Activated naive CD4-positive, alpha-beta T cell treated with Interleukin-2 at 50 U/mL for 16 hours (primary cell): ENCODE measurements at regions not wholly inside any gene's neighbourhood (a gene's known extent, or its start where the extent isn't known, plus 50 kb on each side); places are given as distances from the start of the nearest gene placed in this dataset.

Experiments
- DNase-seq: peaks from one replicate; pipeline ENCODE4 v3.0.0-alpha.2; 2020

DNA sequence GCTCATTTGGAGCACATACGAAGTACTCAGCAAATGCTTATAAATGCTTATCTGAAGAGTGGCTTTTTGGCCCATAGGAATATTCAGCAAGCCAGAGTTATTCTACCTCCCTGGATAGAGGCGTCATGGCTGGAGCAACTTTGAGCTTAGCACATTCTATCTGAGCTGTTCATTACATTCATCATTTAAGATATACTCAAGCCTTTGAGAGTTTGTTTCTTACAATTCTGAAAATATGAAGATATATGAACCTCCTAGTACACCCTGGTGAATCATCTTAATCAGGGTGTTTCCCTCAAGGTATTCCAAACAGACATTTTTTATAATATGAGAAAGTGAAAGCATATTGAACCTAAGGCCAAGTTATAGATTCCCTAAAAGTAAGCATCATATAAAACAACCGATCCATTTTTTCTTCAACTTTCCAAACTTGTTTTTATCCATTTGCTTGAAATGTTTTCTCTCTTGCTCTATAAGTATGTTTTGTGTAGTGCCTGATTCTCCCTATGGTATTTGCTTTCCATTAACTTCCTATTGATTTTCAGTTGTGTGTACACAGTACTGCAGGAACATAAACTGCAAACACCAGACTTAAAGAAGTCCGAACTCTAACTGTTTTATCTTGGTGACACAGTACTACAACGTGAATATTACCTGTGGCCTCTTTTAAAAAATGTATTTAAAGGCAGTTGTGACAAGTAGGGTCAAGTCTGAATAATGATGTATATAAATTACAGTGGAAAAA lies 139.7 kb upstream of the PTPRK start:
- DNase-seq = no peak

DNA sequence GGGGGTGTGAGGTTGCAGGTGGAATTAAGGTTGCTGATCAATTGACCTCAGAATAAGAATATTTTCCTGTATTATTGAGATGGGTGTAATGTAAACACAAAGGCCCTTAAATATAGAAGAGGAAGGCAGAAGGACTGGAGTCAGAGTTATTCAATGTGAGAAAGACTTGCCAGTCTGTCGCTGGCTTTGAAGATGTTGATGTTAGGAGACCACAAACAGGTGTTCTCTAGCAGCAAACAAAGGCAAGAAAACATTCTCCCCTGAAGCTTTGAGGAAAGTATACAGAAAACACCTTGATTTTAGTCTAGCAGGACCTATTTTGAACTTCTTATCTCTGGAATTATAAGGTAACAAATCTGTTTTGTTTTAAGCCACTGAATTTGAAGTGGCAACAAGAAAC lies 138.9 kb upstream of the PTPRK start:
- no peak for DNase-seq

DNA sequence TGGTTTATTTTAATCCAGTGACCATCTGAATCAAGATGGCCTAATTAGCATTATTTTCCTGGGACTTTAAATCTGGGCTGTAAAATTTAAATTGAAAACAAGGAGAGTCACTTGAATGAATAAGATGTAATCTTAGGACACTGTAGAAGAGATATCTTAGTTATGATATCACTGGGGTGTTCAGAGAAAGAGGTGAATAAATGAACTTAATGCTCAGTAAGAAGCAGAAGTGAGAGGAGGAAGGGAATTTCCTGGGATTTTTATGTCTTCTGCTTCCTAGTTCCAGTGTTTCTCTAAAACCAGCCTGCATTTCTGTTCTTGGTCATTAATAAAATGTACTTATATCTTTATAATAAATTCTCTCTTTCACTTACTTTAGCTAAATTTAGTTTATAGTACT lies 136.8 kb upstream of the PTPRK start:
- DNase-seq = no peak

DNA sequence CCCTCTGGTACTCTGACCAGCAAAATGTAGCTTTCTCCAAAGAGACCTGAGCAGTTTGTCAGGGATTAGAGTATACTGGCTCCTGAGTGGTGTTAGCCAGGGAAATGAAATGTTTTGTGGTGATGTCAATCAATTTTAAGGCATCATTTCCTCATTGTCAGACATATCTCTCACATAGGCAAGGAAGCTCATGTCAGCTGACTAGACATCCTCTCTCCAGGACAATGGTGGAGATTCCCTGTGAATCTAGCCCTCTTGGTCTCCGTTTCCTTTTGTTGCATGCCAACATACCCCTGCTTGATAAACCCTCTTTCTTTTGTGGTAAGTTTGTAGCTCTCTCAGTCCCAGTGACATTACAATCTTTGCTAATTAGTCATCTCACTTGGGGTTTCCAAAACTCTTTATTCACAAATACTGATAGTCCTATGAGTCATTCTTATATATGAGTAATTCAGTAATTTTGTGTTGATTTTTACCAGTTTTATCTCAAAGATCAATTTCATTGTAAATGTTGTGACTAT lies 135.6 kb upstream of the PTPRK start:
- peak; percentile 2 for DNase-seq

DNA sequence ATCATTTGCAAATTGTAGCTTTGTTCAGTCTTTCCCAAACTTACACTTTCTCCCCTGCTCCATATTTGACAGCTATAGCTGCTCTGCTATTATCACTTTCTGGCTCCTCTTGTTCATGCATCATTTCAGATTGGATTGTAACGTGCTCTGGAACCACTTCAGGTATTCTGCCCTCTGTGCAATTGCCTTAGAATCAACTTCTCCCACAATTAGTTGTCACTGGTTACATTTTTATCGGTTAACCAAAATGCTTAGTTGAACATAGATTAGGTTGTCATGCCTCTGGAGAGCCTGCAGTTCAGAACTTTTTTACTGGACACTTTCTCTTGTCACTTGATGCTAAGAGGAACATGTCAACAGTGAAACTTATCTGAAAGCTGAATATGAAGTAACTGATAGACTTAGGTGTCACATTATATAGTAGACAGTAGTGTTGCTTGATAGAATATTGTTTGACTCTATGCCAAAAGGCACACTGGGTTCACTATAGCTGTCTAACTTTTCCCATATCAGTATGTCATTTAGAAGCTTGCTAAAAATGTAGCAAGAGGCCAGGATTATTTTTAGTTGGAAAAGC lies 127.7 kb upstream of the PTPRK start:
- no peak for DNase-seq

DNA sequence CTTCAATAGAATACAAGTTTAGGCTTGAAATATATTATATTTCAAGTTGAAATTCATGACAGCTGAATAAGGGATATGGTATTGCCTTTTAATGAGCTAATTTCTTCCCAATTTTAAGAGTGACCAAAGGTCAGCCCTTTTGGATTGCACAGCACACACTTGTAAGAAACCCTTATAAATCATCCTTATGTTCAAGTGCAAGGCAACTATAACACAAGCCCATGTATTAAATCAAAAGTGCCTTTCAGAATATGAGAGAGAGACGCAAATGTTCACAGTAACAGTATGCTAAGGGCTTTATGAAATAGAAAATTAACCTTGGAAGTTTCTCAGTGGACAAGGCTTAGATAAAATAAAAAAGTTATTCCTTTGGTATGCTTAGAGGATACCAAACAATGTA lies 121.7 kb upstream of the PTPRK start:
- DNase-seq = no peak

DNA sequence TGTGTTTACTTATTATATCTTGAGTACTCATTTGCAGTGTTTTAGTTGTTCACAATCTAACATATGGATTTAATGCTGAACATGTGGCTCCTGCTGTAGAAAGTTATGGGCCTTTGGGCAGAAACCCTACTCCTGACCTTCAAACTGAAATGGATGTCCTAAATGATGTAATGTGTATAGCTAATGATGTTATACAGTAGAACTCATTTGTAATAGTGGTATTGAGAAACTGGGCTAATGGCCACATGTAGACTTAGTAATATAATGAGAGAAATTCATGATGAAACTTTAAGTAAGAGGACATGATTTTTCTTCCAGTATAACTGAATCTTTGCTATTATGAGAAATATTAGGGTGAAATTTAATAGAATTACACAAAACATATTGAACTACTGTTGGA lies 121.3 kb upstream of the PTPRK start:
- no peak for DNase-seq

DNA sequence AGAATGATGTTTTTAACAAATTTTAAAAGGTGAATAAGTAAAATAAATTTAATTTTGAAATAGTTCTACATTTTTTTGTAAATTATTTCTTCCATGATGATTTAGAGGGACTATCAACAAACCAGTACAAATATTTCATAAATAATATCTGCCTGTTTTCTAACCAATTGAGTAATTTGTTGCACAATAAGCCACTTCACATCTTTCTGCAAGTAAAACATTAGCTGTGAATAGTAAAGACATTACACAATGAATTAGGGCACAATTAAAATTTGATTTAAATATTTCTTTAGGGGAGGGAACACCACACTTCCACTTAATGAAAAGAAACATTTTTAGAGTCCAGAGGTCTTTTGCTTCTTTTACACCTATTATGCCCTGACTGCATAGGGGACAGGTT lies 118.4 kb upstream of the PTPRK start:
- DNase-seq = no peak

DNA sequence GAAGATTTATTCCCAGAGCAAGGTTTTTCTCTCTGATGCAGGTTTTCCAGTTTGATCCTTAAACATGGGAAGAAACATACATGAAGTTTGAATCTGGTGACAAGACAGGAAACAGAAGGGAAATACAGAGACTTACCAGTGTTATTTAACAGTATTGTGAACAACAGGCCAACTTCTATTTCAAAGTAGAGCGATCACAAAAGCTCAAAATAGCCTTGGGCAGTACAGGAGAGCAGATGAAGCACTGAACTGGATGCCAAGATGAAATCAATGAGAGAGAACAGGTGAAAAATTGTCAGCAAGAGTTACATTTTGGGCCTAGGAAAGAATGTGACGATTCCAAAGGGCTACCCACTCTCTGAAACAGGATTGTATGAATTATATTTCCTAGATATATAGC lies 114.8 kb upstream of the PTPRK start:
- no peak for DNase-seq

DNA sequence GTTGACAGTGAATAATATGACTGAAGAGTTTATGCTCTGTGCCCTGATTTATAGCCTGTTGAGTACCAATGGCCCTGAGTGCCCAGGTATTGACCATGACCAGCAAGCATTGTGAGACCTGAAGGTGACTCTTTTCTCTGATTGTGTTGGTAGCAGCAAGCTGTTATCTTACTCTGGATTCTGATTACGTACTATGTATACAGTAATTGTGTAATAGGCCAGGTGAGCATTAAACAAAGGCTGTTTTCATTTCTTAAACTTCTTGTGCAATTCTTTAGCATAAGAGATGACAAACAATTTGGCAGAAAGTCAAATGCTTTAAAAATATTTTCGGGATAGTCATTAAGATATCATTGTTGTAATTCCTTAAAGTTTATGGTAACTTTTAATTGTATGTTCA lies 111.7 kb upstream of the PTPRK start:
- no peak for DNase-seq

DNA sequence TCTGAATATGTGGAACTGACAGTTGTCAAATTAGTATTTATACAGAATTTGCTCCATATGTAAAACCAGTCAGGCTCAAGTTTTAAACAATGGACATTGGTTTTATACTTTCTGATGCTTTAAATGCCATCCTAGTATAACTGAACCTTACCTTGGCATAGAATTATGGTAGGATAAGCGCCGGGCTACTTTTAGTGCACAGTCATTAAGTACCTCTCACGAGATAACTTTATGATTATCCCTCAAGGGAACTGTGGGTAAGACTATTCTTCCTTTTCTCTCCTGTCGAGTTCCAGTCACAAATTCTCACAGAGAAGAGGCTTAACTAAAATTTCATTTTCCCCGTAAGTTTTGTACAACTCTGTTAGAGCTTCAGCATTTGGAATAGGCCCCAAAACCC lies 110.6 kb upstream of the PTPRK start:
- no peak for DNase-seq

DNA sequence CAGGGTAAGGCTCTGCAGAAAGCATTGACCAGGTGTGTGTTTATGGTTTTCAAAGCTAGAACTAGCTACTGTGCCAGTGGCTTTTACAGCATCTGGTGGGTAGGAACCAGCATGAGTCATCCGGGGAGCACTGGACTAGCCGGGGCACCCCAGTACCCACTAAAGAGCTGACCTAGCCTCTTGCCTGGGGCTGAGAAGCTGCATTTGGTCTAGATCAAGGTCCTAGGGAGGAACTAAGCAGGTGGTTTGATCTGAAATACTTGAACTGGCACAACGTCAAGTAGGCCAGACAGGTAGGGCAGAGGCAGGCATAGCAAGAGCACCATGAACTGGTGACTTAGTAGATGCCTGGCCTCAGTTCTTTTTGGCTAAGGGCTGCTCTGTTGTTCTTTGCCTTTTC lies 109.8 kb upstream of the PTPRK start:
- DNase-seq = no peak

DNA sequence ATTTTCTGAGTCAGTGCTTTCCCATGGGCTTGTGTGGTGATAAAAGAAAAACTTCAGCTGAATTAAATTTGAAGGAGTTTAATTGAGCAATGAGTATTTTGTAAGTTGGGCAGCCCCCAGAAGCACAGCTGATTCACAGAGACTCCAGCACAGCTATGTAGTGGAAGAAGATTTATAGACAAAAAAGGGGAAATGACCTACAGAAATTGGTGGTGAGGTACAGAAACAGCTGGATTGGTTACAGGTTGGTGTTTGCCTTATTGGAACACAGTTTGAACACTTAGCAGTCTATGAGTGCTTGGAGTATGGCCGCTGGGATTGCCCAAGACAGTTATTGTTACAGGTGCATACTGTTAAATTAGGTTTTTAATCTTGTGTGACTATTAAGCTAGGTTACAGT lies 96.9 kb upstream of the PTPRK start:
- DNase-seq = no peak

DNA sequence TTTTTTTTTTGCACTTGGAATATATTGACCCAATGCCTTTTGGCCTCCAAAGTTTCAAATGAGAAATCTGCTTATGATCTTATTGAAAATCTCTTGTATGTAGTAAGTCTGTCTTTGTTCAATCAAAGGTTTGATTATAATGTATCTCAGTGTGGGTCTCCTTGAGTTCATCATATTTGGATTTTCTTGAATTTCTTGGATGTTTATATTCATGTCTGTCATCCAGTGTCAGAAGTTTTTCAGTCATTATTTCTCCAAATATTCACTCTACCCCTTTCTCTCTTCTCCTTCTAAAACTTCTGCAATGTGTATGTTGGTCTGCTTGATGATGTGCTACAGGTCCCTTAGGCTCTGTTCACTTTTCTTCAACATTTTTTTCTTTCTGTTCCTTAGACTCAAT lies 95.9 kb upstream of the PTPRK start:
- DNase-seq = no peak

DNA sequence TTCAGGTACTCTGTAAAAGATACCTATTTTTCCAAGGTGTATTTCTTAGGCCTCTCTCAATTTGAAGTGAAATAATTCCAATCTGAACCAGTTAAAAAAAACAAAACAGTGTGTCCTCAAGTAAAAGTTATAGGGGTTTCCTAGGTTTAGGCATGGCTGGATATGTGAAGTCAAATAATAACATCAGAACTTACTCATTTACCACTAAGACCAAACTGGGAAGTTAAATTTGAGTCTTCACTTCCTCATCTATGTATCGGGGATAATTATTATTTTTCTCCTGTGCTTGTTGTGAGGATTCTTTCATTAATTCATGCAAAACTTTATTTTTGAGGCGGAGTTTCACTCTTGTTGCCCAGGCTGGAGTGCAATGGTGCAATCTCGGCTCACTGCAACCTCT lies 86.2 kb upstream of the PTPRK start:
- no peak for DNase-seq

DNA sequence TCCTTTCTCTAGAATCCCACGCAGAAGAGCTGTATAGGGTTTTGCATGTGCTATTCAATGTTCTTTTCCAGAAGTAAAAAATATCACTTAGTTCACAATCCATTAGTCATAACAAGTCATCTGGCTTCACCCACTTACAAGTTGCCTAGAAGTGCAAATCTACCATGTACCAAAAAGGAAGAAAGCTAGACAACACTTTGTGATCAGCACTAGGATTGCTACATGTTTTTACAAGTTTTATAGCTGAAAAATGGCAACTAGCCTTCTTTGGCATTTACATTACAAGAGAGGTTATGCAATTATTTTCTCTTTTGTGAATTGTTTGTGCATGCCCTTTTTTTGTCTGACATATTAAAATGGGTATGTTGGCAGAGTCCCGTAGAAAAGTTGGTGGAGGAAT lies 85.6 kb upstream of the PTPRK start:
- no peak for DNase-seq

DNA sequence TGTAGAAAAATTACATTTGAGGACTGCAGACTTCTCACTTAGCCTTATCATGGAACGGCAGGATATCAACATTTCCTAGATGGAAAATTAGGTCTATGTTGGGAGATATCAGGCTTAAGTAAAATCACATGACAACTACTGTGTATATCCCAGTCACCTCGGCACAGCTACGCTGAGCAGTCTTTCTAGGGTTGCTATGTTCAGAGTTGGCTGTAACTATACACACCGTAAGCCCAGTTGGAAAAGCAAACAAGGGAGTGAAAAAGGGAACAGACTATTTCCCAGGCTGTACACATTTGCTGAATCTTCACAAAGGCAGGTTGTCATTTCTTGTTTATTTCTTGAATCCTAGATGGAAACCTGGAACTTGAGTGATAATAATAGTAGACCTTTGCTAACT lies 80.7 kb upstream of the PTPRK start:
- DNase-seq = no peak

DNA sequence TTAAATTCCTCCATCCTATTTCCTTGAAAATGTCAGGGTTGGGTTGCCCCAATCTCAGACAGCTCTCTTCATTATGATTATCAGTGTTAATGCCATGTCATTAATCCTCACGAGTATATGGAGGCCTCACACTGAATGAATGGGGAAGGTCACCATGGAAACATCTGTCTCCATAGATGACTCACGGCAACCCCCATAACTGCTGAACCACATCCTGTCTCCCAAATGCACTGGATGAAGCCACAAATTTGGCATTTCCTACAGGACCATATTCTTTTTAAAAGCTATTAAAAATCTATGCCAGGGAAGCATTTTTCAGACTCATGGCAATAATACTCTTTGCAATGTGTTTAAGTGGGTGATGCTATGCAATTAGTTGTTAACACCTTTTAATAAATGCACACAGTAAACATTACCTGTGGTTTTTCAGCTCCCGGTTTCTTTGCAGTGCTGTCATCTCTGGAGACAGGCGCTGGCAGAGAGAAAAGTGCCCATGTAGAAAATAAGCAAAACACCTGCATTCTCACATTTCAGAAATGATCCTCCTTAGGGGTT lies 80.1 kb upstream of the PTPRK start:
- DNase-seq = no peak

DNA sequence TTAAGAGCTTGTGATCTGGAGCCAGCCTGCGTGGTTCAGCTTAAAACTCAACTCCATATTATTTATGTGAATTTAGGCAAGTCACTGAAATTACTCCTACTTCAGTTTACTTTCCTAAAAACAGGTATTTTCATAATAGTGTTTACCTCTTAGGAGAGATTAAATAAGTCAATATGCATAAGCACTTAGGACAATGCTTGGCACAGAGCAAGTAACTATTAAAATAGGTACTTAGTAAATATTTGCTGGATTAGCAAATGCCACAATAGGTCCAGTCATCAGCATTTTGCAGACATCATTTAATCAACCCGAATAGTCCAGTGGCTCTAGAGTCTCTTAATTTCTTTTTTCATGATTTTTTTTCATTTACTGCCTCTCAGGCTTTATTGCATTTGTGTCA lies 78.6 kb upstream of the PTPRK start:
- DNase-seq = no peak

DNA sequence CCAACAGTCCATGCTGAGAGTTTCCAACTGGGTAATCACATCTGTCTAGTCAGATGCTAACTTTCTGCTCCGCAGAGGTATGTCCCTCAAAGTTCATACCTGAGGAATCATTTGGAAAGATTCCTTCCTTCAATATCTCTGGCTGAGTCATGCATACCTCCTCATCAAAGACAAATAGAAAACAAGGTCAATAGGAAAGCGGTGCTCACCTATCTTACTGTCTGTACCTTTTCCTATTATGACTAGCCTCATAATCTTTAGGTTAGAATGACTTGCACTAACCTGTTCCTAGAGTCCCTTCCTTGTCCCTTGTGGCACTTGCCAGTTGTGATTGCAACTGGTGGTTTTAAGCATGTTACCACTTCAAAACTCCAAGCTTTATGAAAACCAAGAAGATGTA lies 78.2 kb upstream of the PTPRK start:
- no peak for DNase-seq

DNA sequence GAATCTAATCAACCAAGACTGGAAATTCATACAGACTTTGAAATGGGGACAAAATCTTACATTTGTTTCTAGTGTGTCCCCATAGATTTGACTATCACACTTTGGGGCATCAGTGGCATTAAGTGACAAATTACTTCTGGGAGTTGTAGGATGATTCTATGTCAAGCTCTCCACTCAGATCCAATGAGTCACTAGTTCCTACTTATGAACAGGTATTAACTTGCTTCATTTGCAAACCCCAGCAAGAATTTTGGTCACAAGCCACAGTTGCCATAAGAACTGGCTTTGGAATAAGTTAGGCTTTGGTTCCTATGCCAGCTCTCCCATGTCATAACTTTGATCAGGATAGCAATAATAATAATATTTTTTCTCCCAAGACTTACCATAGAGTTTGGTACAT lies 77.6 kb upstream of the PTPRK start:
- no peak for DNase-seq

DNA sequence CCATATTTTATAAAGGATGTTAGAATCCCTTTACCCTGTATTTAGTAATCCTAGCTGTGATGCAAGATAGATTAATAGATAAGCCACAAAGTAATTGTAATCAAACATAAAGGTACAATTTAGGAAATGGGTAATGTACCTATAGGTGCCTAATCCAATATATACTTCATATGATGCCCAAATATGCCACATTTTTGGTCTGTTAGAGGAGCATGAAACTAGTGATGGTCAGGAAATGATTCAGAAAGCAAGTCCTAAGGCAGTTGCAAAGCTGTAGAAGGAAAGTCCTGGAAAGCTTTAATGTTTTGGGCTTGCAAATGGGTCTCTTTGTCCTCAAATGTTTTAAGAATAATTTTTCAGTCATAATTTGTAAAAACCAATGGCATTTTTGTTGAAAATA lies 76.6 kb upstream of the PTPRK start:
- no peak for DNase-seq

DNA sequence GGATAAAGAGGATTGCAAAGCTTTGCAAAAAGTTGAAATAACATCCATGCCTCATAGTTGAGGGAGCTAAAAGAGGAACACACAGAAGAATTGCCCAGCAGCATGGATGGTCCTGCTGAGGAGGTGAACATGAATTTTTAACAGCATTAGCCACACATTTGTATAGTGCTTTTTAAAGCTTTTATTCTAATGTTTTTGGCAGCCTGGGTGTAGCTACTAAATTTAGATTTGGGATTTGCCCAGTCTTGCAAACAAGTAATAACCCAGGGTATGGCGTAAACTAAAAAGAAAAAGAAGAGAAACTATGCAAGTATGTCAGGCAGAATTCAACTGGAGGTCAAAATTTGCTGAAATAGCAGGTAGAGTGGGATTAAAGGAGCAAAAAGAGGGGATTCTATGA lies 75.1 kb upstream of the PTPRK start:
- no peak for DNase-seq

DNA sequence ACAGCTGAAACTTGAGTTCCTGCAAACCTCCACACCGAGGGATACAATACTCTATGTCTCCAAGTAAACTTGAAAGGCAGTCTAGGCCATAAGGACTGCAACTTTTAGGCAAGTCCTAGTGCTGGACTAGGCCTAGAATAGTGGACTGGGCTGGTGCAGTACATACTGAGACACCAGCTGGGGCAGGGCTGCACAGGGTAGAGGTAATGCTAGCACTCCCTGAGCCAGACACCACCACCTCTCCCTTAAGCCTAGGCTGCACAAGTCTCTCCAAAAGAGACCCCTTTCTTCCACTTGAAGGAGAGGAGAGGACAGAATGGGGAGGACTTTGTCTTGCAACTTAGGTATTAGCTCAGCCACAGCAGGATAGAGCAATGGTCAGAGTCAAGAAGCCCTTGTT lies 65.7 kb upstream of the PTPRK start:
- DNase-seq = no peak
